ENCODE measurements at regions not wholly inside any gene's neighbourhood (a gene's known extent, or its start where the extent isn't known, plus 50 kb on each side); places are given as distances from the start of the nearest gene placed in this dataset.
"Not testable (repeated sequence)": the region's sequence is repeated elsewhere in the genome, so short reads cannot be mapped to it uniquely, and the experiment has no call there.

GRCh38 chr14:105924951-105925591 lies 398.7 kb downstream of the TMEM121 start:
- Histone ChIP-seq H3K27ac (no peak overlapping the region), H3K36me3 (no peaks in the 10 kb centered on the region), H3K27me3 (no peaks in the 10 kb centered on the region), H3K9me3 (no peaks in the 10 kb centered on the region), H3K4me1 (no peaks in the 10 kb centered on the region), H3K4me3 (replicated peaks in 1 of 3) (no peak overlapping the region)
- no peak for TF ChIP-seq CTCF (IDR thresholded peaks at IDR 0.05)
- no peak for TF ChIP-seq POLR2A (IDR thresholded peaks at IDR 0.05)
- DNase-seq, result no peak
- WGBS, 2 donors, result 84 to 87% methylated on average over 7 to 9 of the region's 13 CpGs
- intact Hi-C loops (cut with DNase I), result no loop called here

- 76 to 88% methylated on average over 13 to 17 of the region's 18 CpGs for WGBS, 2 donors
- intact Hi-C loops (cut with DNase I), result no loop called here
Observed at GRCh38 chr14:105925615-105926372, 399.4 kb downstream of the TMEM121 start.

GRCh38 chr14:105926373-105927095 lies 400.2 kb downstream of the TMEM121 start:
- no peaks in the 10 kb centered on the region for H3K9me3 ChIP-seq
- no peak for TF ChIP-seq POLR2A (IDR thresholded peaks at IDR 0.05)
- no peak for TF ChIP-seq CTCF (IDR thresholded peaks at IDR 0.05)
- 79 to 85% methylated on average over 8 to 9 of the region's 18 CpGs for WGBS, 2 donors
- H3K4me1 ChIP-seq, result no peaks in the 10 kb centered on the region
- no peak overlapping the region for H3K4me3 ChIP-seq (replicated peaks in 1 of 3)
- intact Hi-C loops (cut with DNase I), result no loop called here
- H3K36me3 ChIP-seq, result no peaks in the 10 kb centered on the region
- DNase-seq, result no peak
- H3K27ac ChIP-seq, result no peak overlapping the region
- H3K27me3 ChIP-seq, result no peaks in the 10 kb centered on the region

More at GRCh38 chr14:105925615-105926372, 399.4 kb downstream of the TMEM121 start:
- no peak for DNase-seq
- H3K36me3 ChIP-seq, result no peaks in the 10 kb centered on the region
- H3K4me1 ChIP-seq, result no peaks in the 10 kb centered on the region
- no peaks in the 10 kb centered on the region for H3K9me3 ChIP-seq
- no peak overlapping the region for H3K4me3 ChIP-seq (replicated peaks in 1 of 3)
- H3K27ac ChIP-seq, result no peak overlapping the region
- H3K27me3 ChIP-seq, result no peaks in the 10 kb centered on the region
- TF ChIP-seq POLR2A (IDR thresholded peaks at IDR 0.05) (no peak), CTCF (IDR thresholded peaks at IDR 0.05) (no peak)

GRCh38 chr14:105927096-105928060 lies 401.0 kb downstream of the TMEM121 start:
- Histone ChIP-seq H3K4me3 (replicated peaks in 1 of 3) (no peak overlapping the region), H3K36me3 (no peaks in the 10 kb centered on the region), H3K27me3 (no peaks in the 10 kb centered on the region), H3K27ac (no peak overlapping the region), H3K9me3 (no peaks in the 10 kb centered on the region), H3K4me1 (no peaks in the 10 kb centered on the region)
- DNase-seq, result no peak
- WGBS, 2 donors, result 76 to 87% methylated on average over 19 to 22 of the region's 25 CpGs
- no peak for TF ChIP-seq CTCF (IDR thresholded peaks at IDR 0.05)
- no peak for TF ChIP-seq POLR2A (IDR thresholded peaks at IDR 0.05)
- intact Hi-C loops (cut with DNase I), result no loop called here

- H3K9me3 ChIP-seq; DNase-seq; H3K4me3 ChIP-seq (replicated peaks in 1 of 3); H3K27me3 ChIP-seq; H3K27ac ChIP-seq; intact Hi-C loops (cut with DNase I); H3K4me1 ChIP-seq; H3K36me3 ChIP-seq: not testable (repeated sequence)
- WGBS, 2 donors, result 81 to 89% methylated on average over 14 of the region's 23 CpGs
Observed at GRCh38 chr14:105928171-105929111, 402.1 kb downstream of the TMEM121 start.
